Middle frontal gyrus (tissue), 1 donor: ENCODE measurements at regions not wholly inside any gene's neighbourhood (a gene's known extent, or its start where the extent isn't known, plus 50 kb on each side); places are given as distances from the start of the nearest gene placed in this dataset.

Source experiments
- DNase-seq: peaks from one replicate; pipeline ENCODE4 v3.0.0-alpha.2; 2015; ENCODE audit warnings: low spot score; ENCODE audit errors: extremely low spot score

- no peak for DNase-seq
These were observed 210.1 kb upstream of the PPP1R3A start for GRCh38 chr7:114128880-114129279.

GRCh38 chr7:114126095-114126494 is 207.3 kb upstream of the PPP1R3A start:
- DNase-seq = no peak

GRCh38 chr7:114112806-114113205 is 194.0 kb upstream of the PPP1R3A start:
- DNase-seq = no peak

- no peak for DNase-seq
These were observed 191.9 kb upstream of the PPP1R3A start for GRCh38 chr7:114110666-114111065.

- no peak for DNase-seq
These were observed 190.9 kb upstream of the PPP1R3A start for GRCh38 chr7:114109721-114110120.

GRCh38 chr7:114109304-114109703 is 190.5 kb upstream of the PPP1R3A start:
- DNase-seq = no peak

- no peak for DNase-seq
These were observed 189.7 kb upstream of the PPP1R3A start for GRCh38 chr7:114108510-114108909.

GRCh38 chr7:114107522-114107921 is 188.7 kb upstream of the PPP1R3A start:
- DNase-seq = no peak

- no peak for DNase-seq
These were observed 185.2 kb upstream of the PPP1R3A start for GRCh38 chr7:114104035-114104434.

- DNase-seq = no peak
These were observed 184.2 kb upstream of the PPP1R3A start for GRCh38 chr7:114102996-114103395.

- DNase-seq = no peak
These were observed 183.3 kb upstream of the PPP1R3A start for GRCh38 chr7:114102131-114102530.

- DNase-seq = no peak
These were observed 182.0 kb upstream of the PPP1R3A start for GRCh38 chr7:114100810-114101209.

- DNase-seq = no peak
These were observed 180.5 kb upstream of the PPP1R3A start for GRCh38 chr7:114099337-114099736.

GRCh38 chr7:114095885-114096284 is 177.1 kb upstream of the PPP1R3A start:
- DNase-seq = no peak

- DNase-seq = no peak
These were observed 169.7 kb upstream of the PPP1R3A start for GRCh38 chr7:114088470-114088940.

GRCh38 chr7:114087653-114088469 is 169.1 kb upstream of the PPP1R3A start:
- no peak for DNase-seq

GRCh38 chr7:114086914-114087652 is 168.3 kb upstream of the PPP1R3A start:
- no peak for DNase-seq

- DNase-seq = no peak
These were observed 167.7 kb upstream of the PPP1R3A start for GRCh38 chr7:114086537-114086913.

GRCh38 chr7:114085592-114086501 is 167.0 kb upstream of the PPP1R3A start:
- DNase-seq = no peak

- DNase-seq = no peak
These were observed 166.4 kb upstream of the PPP1R3A start for GRCh38 chr7:114085313-114085591.

- no peak for DNase-seq
These were observed 165.9 kb upstream of the PPP1R3A start for GRCh38 chr7:114084472-114085312.
